Bronchial epithelial cell (primary cell): ENCODE measurements at regions not wholly inside any gene's neighbourhood (a gene's known extent, or its start where the extent isn't known, plus 50 kb on each side); places are given as distances from the start of the nearest gene placed in this dataset.

Experiments used
- DNase-seq: peaks from one replicate; pipeline ENCODE4 v3.0.0-alpha.2; 2010; ENCODE audit warnings: low read depth
- FAIRE-seq: peaks from 2 replicates; lab custom pipeline; 2011; peaks lifted over from hg19 to GRCh38; lab: Jason Lieb, UNC
- H3K27me3 ChIP-seq: 2 replicates; pipeline ENCODE4 v1.5.1; 2011; ENCODE audit warnings: low read length; ENCODE audit not compliant: control insufficient read depth, insufficient read depth
- H3K36me3 ChIP-seq: 2 replicates; pipeline ENCODE4 v1.5.1; 2011; ENCODE audit warnings: low read length; ENCODE audit not compliant: control insufficient read depth, insufficient read depth
- H3K4me3 ChIP-seq: 2 replicates; pipeline ENCODE4 v1.5.1; 2011; ENCODE audit warnings: mild to moderate bottlenecking, low read depth, low read length, control low read depth
- TF ChIP-seq, protein P1 (sequence below): IDR thresholded peaks from 2 replicates; pipeline ENCODE4 v1.5.1; 2011; ENCODE audit warnings: mild to moderate bottlenecking, moderate library complexity, low read length, control low read depth, inconsistent platforms; ENCODE audit not compliant: insufficient read depth, severe bottlenecking

- TF ChIP-seq, protein P1, sequence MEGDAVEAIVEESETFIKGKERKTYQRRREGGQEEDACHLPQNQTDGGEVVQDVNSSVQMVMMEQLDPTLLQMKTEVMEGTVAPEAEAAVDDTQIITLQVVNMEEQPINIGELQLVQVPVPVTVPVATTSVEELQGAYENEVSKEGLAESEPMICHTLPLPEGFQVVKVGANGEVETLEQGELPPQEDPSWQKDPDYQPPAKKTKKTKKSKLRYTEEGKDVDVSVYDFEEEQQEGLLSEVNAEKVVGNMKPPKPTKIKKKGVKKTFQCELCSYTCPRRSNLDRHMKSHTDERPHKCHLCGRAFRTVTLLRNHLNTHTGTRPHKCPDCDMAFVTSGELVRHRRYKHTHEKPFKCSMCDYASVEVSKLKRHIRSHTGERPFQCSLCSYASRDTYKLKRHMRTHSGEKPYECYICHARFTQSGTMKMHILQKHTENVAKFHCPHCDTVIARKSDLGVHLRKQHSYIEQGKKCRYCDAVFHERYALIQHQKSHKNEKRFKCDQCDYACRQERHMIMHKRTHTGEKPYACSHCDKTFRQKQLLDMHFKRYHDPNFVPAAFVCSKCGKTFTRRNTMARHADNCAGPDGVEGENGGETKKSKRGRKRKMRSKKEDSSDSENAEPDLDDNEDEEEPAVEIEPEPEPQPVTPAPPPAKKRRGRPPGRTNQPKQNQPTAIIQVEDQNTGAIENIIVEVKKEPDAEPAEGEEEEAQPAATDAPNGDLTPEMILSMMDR: no peak
- Histone ChIP-seq H3K4me3 (no peak overlapping the region), H3K36me3 (no peaks in the 10 kb centered on the region), H3K27me3 (peaks cover 11% of the 10 kb centered on the region)
- FAIRE-seq: no peak
- DNase-seq: no peak
Measured at GRCh38 chrX:134174859-134175258, 62.1 kb upstream of the CCDC160 start.

- Histone ChIP-seq H3K4me3 (no peak overlapping the region), H3K27me3 (peaks cover 11% of the 10 kb centered on the region), H3K36me3 (no peaks in the 10 kb centered on the region)
- TF ChIP-seq, protein P1: no peak
- FAIRE-seq: no peak
- no peak for DNase-seq
Measured at GRCh38 chrX:134177527-134177926, 59.5 kb upstream of the CCDC160 start.

GRCh38 chrX:134180601-134181274 is 56.2 kb upstream of the CCDC160 start:
- Histone ChIP-seq H3K27me3 (no peaks in the 10 kb centered on the region), H3K36me3 (no peaks in the 10 kb centered on the region)

DNA sequence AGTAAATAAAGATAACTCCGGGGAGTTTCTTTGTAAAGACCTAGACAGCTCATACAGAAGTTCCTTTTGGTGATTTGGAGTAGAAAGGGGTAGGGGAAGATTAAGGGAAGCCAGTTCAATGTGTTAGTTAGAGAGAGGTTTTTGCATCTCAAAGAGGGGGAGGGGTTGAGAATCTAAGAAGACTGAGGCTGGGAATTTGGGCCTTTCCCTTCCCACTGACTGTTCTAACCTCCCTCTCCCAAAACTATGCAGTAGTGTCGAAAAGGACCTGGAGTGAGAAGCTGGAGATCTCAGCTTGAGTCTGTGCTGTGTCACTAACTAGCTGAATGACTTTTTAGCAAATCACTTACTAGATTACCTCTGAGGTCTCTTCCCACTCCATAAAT is 55.7 kb upstream of the CCDC160 start:
- FAIRE-seq (no peak), DNase-seq (no peak)
- Histone ChIP-seq H3K27me3 (no peaks in the 10 kb centered on the region), H3K36me3 (no peaks in the 10 kb centered on the region), H3K4me3 (no peak overlapping the region)
- TF ChIP-seq, protein P1: no peak

More at GRCh38 chrX:134180601-134181274, 56.2 kb upstream of the CCDC160 start:
- no peak for DNase-seq
- TF ChIP-seq, protein P1: no peak
- no peak for FAIRE-seq
- no peak overlapping the region for H3K4me3 ChIP-seq

GRCh38 chrX:134183665-134184064 is 53.3 kb upstream of the CCDC160 start:
- FAIRE-seq (no peak), DNase-seq (no peak)
- TF ChIP-seq, protein P1: no peak
- H3K4me3 ChIP-seq: no peak overlapping the region
- no peaks in the 10 kb centered on the region for H3K27me3 ChIP-seq
- no peaks in the 10 kb centered on the region for H3K36me3 ChIP-seq

GRCh38 chrX:134184936-134185335 is 52.0 kb upstream of the CCDC160 start:
- FAIRE-seq: no peak

More at GRCh38 chrX:134184936-134185335, 52.0 kb upstream of the CCDC160 start:
- H3K4me3 ChIP-seq: no peak overlapping the region
- TF ChIP-seq, protein P1: no peak
- no peaks in the 10 kb centered on the region for H3K36me3 ChIP-seq
- DNase-seq: no peak
- H3K27me3 ChIP-seq: no peaks in the 10 kb centered on the region
